HG03571 (cell line): ENCODE measurements at regions not wholly inside any gene's neighbourhood (a gene's known extent, or its start where the extent isn't known, plus 50 kb on each side); places are given as distances from the start of the nearest gene placed in this dataset.

Experiments
- ATAC-seq: cut with Tn5 transposase; IDR thresholded peaks from one replicate; pipeline ENCODE4 v1.9.1; 2021; ENCODE audit not compliant: unreplicated experiment

DNA sequence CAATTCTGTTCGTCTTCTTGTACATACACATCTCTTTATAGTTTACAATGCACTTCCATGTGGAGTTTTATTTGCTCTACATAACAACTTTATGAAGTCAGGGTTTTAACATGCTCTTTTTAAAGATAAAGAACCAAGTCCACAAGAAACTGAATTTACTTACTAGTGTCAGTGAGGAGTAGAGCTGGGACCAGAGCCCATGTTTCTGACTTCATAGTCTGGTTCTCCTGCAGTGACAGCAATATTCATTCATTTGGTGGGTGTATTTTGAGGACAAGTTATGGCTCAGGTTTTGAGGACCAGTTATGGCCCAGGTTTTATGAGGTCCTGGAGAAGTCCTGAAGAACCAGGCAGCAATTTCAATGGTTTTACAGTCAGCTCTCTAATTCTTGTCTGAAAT is 481.9 kb upstream of the TNC start:
- ATAC-seq, result no peak

- no peak for ATAC-seq
These were observed 483.5 kb upstream of the TNC start for GRCh38 chr9:115601434-115601833.

GRCh38 chr9:115604831-115605483 is 487.0 kb upstream of the TNC start:
- no peak for ATAC-seq

- ATAC-seq, result no peak
These were observed 488.9 kb upstream of the TNC start for GRCh38 chr9:115606838-115607237.

- ATAC-seq, result no peak
These were observed 496.5 kb upstream of the TNC start for GRCh38 chr9:115614326-115614999.

GRCh38 chr9:115615000-115615401 is 497.0 kb upstream of the TNC start:
- no peak for ATAC-seq

GRCh38 chr9:115615821-115616665 is 498.1 kb upstream of the TNC start:
- no peak for ATAC-seq

DNA sequence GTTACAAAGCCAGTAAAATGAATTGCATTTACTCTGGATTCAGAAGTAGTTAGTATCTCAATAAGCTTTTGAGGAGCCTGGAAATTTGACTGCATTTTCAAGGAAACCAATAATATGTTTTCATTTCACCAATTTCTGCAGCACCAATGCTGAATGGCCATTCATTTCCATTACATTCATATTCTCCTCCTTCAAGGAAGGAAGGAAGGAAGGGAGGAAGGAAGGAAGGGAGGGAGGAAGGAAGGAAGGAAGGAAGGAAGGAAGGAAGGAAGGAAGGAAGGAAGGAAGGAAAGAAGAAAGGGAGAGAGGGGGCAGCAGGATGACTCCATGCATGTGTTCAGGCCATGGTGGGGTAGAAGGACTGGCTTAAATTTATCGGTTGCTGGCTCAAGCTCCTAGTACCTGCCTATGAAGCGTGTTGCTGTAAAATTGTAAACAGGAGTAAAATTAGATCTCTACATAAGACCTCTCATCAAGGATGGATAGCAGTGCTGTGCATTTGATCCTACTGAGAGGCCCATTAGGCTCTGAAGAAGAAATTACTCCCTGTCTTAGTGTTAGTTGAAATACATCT is 498.8 kb upstream of the TNC start:
- ATAC-seq, result no peak

GRCh38 chr9:115625251-115625650 is 507.3 kb upstream of the TNC start:
- no peak for ATAC-seq

- no peak for ATAC-seq
These were observed 508.0 kb upstream of the TNC start for GRCh38 chr9:115625954-115626353.

DNA sequence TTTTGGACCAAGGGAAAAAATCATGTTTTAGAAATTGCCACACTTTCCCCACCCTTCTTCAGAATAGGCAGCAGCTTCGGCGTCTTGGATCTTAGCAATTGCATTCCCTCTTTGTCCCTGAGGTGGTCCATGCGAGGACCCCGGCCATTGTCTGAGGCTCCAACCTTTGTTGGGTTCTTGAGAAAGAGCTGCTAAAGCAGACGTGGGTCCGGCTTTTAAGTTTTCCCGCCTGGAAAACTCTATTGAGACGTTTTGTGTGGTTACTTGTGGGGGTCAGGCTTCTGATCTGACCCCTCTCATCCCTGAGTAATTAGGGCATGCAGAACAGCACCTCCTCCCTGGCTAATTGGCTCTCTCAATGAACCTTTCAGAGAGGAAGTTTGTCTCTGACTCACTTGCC is 509.6 kb upstream of the TNC start:
- ATAC-seq, result no peak

DNA sequence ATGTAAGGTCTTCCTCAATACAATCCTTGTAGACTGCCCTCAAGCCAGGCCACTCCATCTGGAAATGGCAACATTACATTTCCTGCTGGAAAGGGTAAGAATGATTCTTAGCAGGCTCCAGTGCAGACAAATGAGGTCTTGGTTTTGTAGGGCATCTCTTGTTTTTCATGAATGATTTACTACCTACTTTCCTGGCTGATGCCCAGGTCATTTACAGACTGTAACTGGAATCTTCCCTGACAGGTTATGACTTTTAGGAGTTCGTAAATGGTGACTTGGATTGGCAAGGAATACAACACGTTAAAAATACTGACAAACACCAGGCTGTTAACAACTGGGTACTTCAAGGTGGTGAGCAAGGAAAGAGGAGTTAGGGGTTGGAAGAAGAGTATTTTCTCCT is 510.5 kb upstream of the TNC start:
- no peak for ATAC-seq

GRCh38 chr9:115629879-115630840 is 512.2 kb upstream of the TNC start:
- ATAC-seq, result no peak

DNA sequence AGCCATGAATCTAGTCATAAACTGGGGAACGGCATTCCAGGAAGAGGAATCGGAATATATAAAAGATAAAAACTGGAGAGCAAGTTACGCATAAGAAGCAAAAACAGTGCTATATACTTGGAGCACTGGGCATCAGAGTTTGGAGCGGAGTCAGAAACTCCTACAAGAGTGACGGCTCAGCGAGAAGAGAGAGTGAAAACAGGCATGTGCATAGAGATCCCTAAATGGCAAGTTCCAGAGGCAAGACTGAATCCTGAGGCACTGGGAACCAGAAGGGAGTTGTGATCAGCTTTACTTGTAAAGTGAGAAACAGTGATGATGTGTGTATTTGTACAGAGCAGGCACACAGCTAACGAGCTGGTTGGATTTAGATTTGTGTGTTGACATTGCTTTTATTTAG is 514.4 kb upstream of the TNC start:
- ATAC-seq, result no peak

GRCh38 chr9:115633104-115633503 is 515.1 kb upstream of the TNC start:
- no peak for ATAC-seq

- no peak for ATAC-seq
These were observed 517.8 kb upstream of the PAPPA start for GRCh38 chr9:115635680-115636383.

- no peak for ATAC-seq
These were observed 517.0 kb upstream of the PAPPA start for GRCh38 chr9:115636596-115636995.

DNA sequence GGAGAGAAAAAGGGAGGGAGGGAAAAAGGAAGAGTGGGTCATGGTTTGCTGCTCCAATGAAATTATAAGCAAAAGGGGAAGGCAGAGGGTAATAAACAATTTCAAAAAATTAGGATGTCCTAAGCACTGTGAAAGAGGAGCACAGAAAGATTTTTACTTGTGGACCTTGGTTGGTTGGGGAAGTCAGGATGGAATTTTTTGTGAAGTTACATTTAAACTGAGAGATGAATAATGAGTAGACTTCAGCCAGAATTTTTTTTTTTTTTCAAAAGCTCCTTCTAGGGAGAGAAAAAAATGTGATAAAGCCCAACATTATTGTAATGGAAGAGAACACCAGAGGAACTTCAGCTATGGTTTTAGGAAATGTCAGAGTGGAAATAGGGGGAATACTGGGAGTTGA is 515.9 kb upstream of the PAPPA start:
- ATAC-seq, result no peak

DNA sequence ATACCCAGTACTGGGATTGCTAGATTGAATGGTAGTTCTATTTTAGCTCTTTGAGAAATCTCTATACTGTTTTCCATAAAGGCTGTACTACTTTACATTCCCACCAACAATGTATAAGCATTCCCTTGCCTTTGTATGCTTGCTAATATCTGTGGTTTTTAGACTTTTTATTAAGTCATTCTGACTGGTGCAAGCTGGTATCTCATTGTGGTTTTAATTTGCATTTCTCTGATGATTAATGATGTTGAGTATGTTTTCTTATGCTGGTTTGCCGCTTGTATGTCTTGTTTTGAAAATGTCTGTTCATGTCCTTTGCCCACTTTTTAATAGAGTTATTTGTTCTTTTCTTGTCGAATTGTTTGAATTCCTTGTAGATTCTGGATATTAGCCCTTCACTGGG is 512.7 kb upstream of the PAPPA start:
- no peak for ATAC-seq

DNA sequence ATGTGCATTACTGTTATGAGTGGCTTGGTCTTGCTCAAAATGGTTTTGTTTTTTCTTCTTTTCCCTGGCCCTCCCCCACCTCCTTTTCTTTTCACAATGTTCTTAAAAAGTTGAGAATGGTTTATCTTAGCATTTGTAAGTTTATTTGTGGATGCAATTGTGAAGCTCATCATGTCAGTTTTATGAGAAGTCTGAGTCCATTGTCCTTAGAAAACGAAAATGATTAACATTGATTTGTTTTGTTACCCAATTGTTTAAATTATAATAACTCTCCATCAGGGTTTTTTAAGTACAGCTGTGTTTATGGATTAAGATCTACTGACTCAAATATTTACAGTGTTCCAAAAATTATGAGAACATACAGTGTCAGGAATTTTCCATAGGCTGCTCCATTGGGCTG is 511.3 kb upstream of the PAPPA start:
- no peak for ATAC-seq
